Endothelial cell of umbilical vein (primary cell): ENCODE measurements at regions not wholly inside any gene's neighbourhood (a gene's known extent, or its start where the extent isn't known, plus 50 kb on each side); places are given as distances from the start of the nearest gene placed in this dataset.

Experiments
- BruUV-seq: library from RNA; stranded (reverse); fragments of 400-500 nt; replicated peaks from 2 replicates; lab custom pipeline; 2021; lab: Mats Ljungman, UMichigan
- CTCF ChIA-PET: fragments of 300-600, 350-600 bp; sonication (Branson Sonifier 250); formaldehyde crosslinking; loops from one replicate; lab custom pipeline; 2021; ENCODE audit warnings: antibody characterized with exemption, inconsistent platforms; lab: Charles Lee
- POLR2A ChIA-PET: fragments of 300-600, 350-600 bp; sonication (Branson Sonifier 250); formaldehyde crosslinking; loops from one replicate; lab custom pipeline; 2021; ENCODE audit warnings: antibody characterized with exemption, inconsistent platforms; lab: Charles Lee
- DNase-seq: peaks from one replicate; pipeline ENCODE4 v3.0.0-alpha.2; 2011; ENCODE audit warnings: low read depth, low spot score
- FAIRE-seq: peaks from 2 replicates; lab custom pipeline; 2011; peaks lifted over from hg19 to GRCh38; lab: Jason Lieb, UNC
- H2AFZ ChIP-seq: 2 replicates; pipeline ENCODE4 v1.6.0; 2012; ENCODE audit warnings: low read depth, low read length, control low read depth, inconsistent platforms
- H3K27ac ChIP-seq: 2 replicates; pipeline ENCODE4 v1.5.1; 2011; ENCODE audit warnings: low read depth, mild to moderate bottlenecking, control low read depth, low read length, moderate library complexity; ENCODE audit not compliant: insufficient read depth
- H3K27me3 ChIP-seq, 2 experiments: 2 replicates each; pipeline versions ENCODE4 v1.6.0 to v1.6.1; 2011; ENCODE audit warnings: low read length in 2 of 2, mixed read lengths in 1 of 2; ENCODE audit not compliant: control insufficient read depth in 2 of 2, insufficient read depth in 2 of 2
- H3K36me3 ChIP-seq, 2 experiments: 2 replicates in 1 of 2; 3 replicates in 1 of 2; pipeline ENCODE4 v1.5.1; 2011; ENCODE audit warnings: low read length in 2 of 2, mild to moderate bottlenecking in 1 of 2, moderate library complexity in 1 of 2; ENCODE audit not compliant: control insufficient read depth in 2 of 2, insufficient read depth in 2 of 2; ENCODE audit errors: extremely low read depth in 1 of 2
- H3K4me1 ChIP-seq: 3 replicates; pipeline ENCODE4 v1.5.1; 2011; ENCODE audit warnings: mild to moderate bottlenecking, low read length; ENCODE audit not compliant: control insufficient read depth, insufficient read depth; ENCODE audit errors: extremely low read depth
- H3K4me2 ChIP-seq: 2 replicates; pipeline ENCODE4 v1.6.1; 2011; ENCODE audit warnings: low read length, control low read depth, mixed read lengths; ENCODE audit not compliant: insufficient read depth
- H3K4me3 ChIP-seq, 3 experiments: fragments of 200-600 bp in 1 of 3; sonication (generic), shearing (Covaris generic) in 1 of 3; replicated peaks in 1 of 3; 2 replicates each; pipeline ENCODE4 v1.5.1; 2011 to 2016; ENCODE audit warnings: control low read depth in 3 of 3, low read length in 3 of 3, mild to moderate bottlenecking in 2 of 3, inconsistent platforms in 1 of 3, low read depth in 1 of 3, moderate library complexity in 1 of 3; ENCODE audit not compliant: insufficient read depth in 1 of 3
- H3K79me2 ChIP-seq: 2 replicates; pipeline ENCODE4 v1.6.0; 2012; ENCODE audit warnings: low read length, inconsistent platforms; ENCODE audit not compliant: control insufficient read depth, insufficient read depth
- H3K9ac ChIP-seq: replicated peaks from 2 replicates; pipeline ENCODE3; 2011; ENCODE audit warnings: low read length, control low read depth; ENCODE audit not compliant: insufficient read depth; ENCODE audit errors: extremely low read depth
- H3K9me1 ChIP-seq: replicated peaks from 3 replicates; pipeline ENCODE4 v1.6.0; 2011; ENCODE audit warnings: mild to moderate bottlenecking, low read length; ENCODE audit not compliant: control insufficient read depth, insufficient read depth; ENCODE audit errors: extremely low read depth
- H3K9me3 ChIP-seq: replicated peaks from 2 replicates; pipeline ENCODE4 v1.5.1; 2012; ENCODE audit warnings: low read length, inconsistent platforms; ENCODE audit not compliant: control insufficient read depth, insufficient read depth
- H4K20me1 ChIP-seq: replicated peaks from 2 replicates; pipeline ENCODE3; 2011; ENCODE audit warnings: mild to moderate bottlenecking, low read length; ENCODE audit not compliant: control insufficient read depth, insufficient read depth; ENCODE audit errors: extremely low read depth
- EZH2 ChIP-seq: IDR thresholded peaks from 2 replicates; pipeline ENCODE4 v1.6.1; 2012; ENCODE audit warnings: borderline replicate concordance, low read depth, mild to moderate bottlenecking, moderate library complexity, low read length, inconsistent platforms; ENCODE audit not compliant: severe bottlenecking
- GATA2 ChIP-seq: IDR thresholded peaks from 2 replicates; pipeline ENCODE4 v1.7.0; 2011; ENCODE audit warnings: low read depth, mild to moderate bottlenecking, moderate library complexity, mixed read lengths, low read length; ENCODE audit not compliant: insufficient read length, insufficient read depth
- MAX ChIP-seq: IDR thresholded peaks from 2 replicates; pipeline ENCODE4 v1.6.1; 2011; ENCODE audit not compliant: insufficient read depth, insufficient read length
- MYC ChIP-seq: IDR thresholded peaks from one replicate; pipeline ENCODE4 v1.6.1; 2011; ENCODE audit warnings: mild to moderate bottlenecking, low read depth, low read length
- POLR2A ChIP-seq: IDR thresholded peaks from 2 replicates; pipeline ENCODE4 v1.6.1; 2012; ENCODE audit warnings: low read depth, mild to moderate bottlenecking, control low read depth, low read length
- dilution Hi-C: fragments of 300-500 bp; cut with MboI; formaldehyde crosslinking; loops from one replicate; pipeline ENCODE4 v1.15.0; 2019; ENCODE audit warnings: low sequenced_read_pairs; ENCODE audit not compliant: extremely low pct_ligation_motif_present
- intact Hi-C: fragments of 100-400 bp; cut with micrococcal nuclease; formaldehyde crosslinking; loops from one replicate; pipeline ENCODE4 v1.10.0; 2022
- TF ChIP-seq, protein P1 (sequence below), 2 donors: IDR thresholded peaks; 1 replicate in 1 of 2; 2 replicates in 1 of 2; pipeline ENCODE4 v1.5.1; 2011; ENCODE audit warnings: low read length in 2 of 2, mild to moderate bottlenecking in 2 of 2, moderate library complexity in 2 of 2, control low read depth in 1 of 2, inconsistent platforms in 1 of 2, low read depth in 1 of 2; ENCODE audit not compliant: insufficient read depth in 1 of 2; ENCODE audit errors: extremely low read depth in 1 of 2

DNA sequence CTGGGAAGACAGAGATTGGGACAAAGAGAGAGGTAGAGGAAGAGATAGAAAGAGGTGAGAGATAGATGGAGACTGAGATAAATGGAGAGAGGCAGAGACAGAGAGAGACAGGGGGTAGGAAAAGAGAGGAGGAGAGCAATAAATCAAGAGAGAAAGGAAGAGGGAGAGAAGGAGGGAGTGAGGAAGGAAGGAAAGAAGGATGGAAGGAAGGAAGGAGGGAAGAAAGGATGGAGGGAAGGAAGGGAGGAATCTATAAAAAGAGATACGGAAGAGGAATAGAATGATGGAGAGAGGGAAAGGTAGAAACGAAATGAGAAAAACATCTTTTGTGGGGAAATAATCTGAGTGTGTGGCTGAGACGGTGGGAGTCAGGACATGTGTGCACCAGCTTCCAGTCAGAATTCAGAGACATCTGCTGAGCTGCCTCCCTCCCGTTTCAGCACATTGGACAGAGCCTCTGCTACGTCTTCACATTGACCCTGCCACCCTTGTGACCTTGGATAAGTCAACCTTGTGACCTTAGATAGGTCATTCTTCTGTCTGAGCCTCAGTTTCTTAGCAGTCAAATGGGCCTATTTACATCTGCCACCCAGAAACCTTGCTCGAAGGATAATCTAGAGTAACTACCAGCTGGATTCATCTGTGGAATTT is 417.8 kb downstream of the MIAT start:
- H3K27ac ChIP-seq, result no peak overlapping the region
- H3K9ac ChIP-seq, result no peak overlapping the region
- H3K9me1 ChIP-seq, result no peaks in the 10 kb centered on the region
- no peak overlapping the region for H3K4me3 ChIP-seq
- no peak overlapping the region for H2AFZ ChIP-seq
- dilution Hi-C loops (no loop called here), intact Hi-C loops (no loop called here)
- H3K36me3 ChIP-seq, result no peaks in the 10 kb centered on the region
- DNase-seq (no peak), FAIRE-seq (no peak)
- H3K4me1 ChIP-seq, result no peaks in the 10 kb centered on the region
- no peak for TF ChIP-seq POLR2A
- TF ChIP-seq GATA2, result no peak
- TF ChIP-seq MYC, result no peak
- TF ChIP-seq EZH2, result no peak
- TF ChIP-seq MAX, result no peak
- TF ChIP-seq, protein P1, sequence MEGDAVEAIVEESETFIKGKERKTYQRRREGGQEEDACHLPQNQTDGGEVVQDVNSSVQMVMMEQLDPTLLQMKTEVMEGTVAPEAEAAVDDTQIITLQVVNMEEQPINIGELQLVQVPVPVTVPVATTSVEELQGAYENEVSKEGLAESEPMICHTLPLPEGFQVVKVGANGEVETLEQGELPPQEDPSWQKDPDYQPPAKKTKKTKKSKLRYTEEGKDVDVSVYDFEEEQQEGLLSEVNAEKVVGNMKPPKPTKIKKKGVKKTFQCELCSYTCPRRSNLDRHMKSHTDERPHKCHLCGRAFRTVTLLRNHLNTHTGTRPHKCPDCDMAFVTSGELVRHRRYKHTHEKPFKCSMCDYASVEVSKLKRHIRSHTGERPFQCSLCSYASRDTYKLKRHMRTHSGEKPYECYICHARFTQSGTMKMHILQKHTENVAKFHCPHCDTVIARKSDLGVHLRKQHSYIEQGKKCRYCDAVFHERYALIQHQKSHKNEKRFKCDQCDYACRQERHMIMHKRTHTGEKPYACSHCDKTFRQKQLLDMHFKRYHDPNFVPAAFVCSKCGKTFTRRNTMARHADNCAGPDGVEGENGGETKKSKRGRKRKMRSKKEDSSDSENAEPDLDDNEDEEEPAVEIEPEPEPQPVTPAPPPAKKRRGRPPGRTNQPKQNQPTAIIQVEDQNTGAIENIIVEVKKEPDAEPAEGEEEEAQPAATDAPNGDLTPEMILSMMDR (IDR thresholded peaks at IDR 0.05; ENCODE audit: extremely low read depth in 1 of 2, insufficient read depth in 1 of 2, low read depth in 1 of 2, low read length in 2 of 2), result no peak
- peaks cover 2 to 9% of the 10 kb centered on the region in 2 experiments for H3K27me3 ChIP-seq
- H4K20me1 ChIP-seq, result no peaks in the 10 kb centered on the region
- no TSS peak for BruUV-seq
- H3K79me2 ChIP-seq, result no peaks in the 10 kb centered on the region
- H3K4me2 ChIP-seq, result no peak overlapping the region
- no peaks in the 10 kb centered on the region for H3K9me3 ChIP-seq
- POLR2A ChIA-PET, result no interaction called here
- CTCF ChIA-PET, result no interaction called here
